Nephron (organoid): ENCODE measurements at regions not wholly inside any gene's neighbourhood (a gene's known extent, or its start where the extent isn't known, plus 50 kb on each side); places are given as distances from the start of the nearest gene placed in this dataset.
A peak's percentile ranks its signal among the peaks of the same experiment; 100 is the strongest.

ENCODE experiments used
- H3K27ac Mint-ChIP-seq, 3 experiments: 2 replicates each; pipeline ENCODE4 v1.8.0; 2020; ENCODE audit warnings: mixed read lengths in 3 of 3, mild to moderate bottlenecking in 2 of 3, moderate library complexity in 1 of 3
- H3K27me3 Mint-ChIP-seq: 2 replicates; pipeline ENCODE4 v1.8.0; 2021; ENCODE audit warnings: low read depth, mild to moderate bottlenecking, moderate library complexity, mixed read lengths
- H3K36me3 Mint-ChIP-seq: 2 replicates; pipeline ENCODE4 v1.8.0; 2020; ENCODE audit warnings: low read depth, mixed read lengths
- H3K4me1 Mint-ChIP-seq: 2 replicates; pipeline ENCODE4 v1.8.0; 2020; ENCODE audit warnings: mixed read lengths
- H3K4me3 Mint-ChIP-seq, 3 experiments: 2 replicates each; pipeline ENCODE4 v1.8.0; 2020; ENCODE audit warnings: mild to moderate bottlenecking in 3 of 3, mixed read lengths in 3 of 3, moderate library complexity in 2 of 3
- H3K9me3 Mint-ChIP-seq: 2 replicates; pipeline ENCODE4 v1.8.0; 2020; ENCODE audit warnings: mixed read lengths
- TF ChIP-seq, protein P1 (sequence below), 3 experiments: fragments of 200-600 bp; sonication (generic); IDR thresholded peaks; one replicate each; pipeline ENCODE4 v1.5.0; 2021; ENCODE audit warnings: antibody characterized with exemption in 3 of 3; ENCODE audit not compliant: unreplicated experiment in 3 of 3

DNA sequence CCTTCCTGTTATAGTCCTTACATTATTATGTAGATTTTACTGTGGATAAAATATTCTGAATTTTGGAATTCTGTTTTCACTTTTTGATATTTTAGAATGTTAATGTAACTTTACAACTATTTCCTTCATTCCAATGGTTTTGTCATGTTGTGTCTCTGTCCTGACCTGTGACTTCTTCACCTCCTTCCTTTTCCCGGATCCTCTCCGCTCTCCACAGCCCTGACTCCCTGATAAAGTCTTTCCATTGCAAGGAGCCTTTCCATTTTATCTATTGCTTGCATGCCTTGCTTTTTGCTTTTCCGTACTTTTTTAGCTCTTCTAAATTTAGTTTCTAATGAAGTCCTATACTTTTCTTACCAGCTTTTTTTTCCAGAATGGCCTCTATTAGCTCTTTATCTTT lies 117.6 kb upstream of the ARRDC3 start:
- no peaks in the 10 kb centered on the region for H3K9me3 Mint-ChIP-seq
- no peaks in the 10 kb centered on the region for H3K36me3 Mint-ChIP-seq
- H3K27ac Mint-ChIP-seq, result no peak overlapping the region
- peaks cover 4% of the 10 kb centered on the region for H3K4me1 Mint-ChIP-seq
- H3K27me3 Mint-ChIP-seq, result no peaks in the 10 kb centered on the region
- no peak overlapping the region for H3K4me3 Mint-ChIP-seq
- TF ChIP-seq, protein P1, sequence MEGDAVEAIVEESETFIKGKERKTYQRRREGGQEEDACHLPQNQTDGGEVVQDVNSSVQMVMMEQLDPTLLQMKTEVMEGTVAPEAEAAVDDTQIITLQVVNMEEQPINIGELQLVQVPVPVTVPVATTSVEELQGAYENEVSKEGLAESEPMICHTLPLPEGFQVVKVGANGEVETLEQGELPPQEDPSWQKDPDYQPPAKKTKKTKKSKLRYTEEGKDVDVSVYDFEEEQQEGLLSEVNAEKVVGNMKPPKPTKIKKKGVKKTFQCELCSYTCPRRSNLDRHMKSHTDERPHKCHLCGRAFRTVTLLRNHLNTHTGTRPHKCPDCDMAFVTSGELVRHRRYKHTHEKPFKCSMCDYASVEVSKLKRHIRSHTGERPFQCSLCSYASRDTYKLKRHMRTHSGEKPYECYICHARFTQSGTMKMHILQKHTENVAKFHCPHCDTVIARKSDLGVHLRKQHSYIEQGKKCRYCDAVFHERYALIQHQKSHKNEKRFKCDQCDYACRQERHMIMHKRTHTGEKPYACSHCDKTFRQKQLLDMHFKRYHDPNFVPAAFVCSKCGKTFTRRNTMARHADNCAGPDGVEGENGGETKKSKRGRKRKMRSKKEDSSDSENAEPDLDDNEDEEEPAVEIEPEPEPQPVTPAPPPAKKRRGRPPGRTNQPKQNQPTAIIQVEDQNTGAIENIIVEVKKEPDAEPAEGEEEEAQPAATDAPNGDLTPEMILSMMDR (IDR thresholded peaks at IDR 0.05; ENCODE audit: unreplicated experiment in 3 of 3), result no peak

DNA sequence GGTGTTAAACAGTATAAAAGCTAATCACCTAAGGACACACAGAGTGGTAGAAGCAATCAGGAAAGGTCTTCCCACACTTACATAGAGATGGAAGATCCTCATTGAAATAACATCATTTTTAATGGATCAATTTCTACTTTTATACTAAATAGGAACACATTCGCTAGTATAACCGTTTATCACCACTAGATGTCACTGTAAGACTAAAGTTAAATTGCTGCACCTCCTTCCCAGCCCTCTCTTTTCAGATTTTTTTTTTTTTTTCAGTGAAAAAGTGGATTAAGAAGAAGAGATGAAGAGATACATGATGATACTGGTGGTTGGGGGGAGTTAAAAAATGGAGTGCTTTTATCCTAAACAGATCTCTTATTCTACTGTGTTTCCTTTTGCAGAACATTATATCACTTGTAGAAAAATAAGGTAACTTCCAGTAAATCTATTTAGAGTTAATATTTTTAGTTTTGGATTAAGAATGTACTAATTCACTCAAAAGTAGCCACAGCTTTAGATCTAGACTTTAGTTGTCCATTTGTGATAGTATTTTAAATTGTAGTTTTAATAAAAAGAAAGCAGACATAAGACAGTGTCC lies 116.9 kb upstream of the ARRDC3 start:
- Mint-ChIP-seq H3K27me3 (no peaks in the 10 kb centered on the region), H3K36me3 (no peaks in the 10 kb centered on the region), H3K4me1 (peaks cover 4% of the 10 kb centered on the region), H3K4me3 (no peak overlapping the region), H3K27ac (no peak overlapping the region), H3K9me3 (no peaks in the 10 kb centered on the region)
- TF ChIP-seq, protein P1 (IDR thresholded peaks at IDR 0.05; ENCODE audit: unreplicated experiment in 3 of 3), result peak; percentile 72 to 77 (median 73)

- TF ChIP-seq, protein P1 (IDR thresholded peaks at IDR 0.05; ENCODE audit: unreplicated experiment in 3 of 3), result no peak
- Mint-ChIP-seq H3K4me3 (no peak overlapping the region), H3K27ac (no peak overlapping the region), H3K4me1 (no peaks in the 10 kb centered on the region), H3K36me3 (no peaks in the 10 kb centered on the region), H3K27me3 (no peaks in the 10 kb centered on the region), H3K9me3 (no peaks in the 10 kb centered on the region)
These were observed 112.6 kb upstream of the ARRDC3 start for GRCh38 chr5:91495699-91496098.

DNA sequence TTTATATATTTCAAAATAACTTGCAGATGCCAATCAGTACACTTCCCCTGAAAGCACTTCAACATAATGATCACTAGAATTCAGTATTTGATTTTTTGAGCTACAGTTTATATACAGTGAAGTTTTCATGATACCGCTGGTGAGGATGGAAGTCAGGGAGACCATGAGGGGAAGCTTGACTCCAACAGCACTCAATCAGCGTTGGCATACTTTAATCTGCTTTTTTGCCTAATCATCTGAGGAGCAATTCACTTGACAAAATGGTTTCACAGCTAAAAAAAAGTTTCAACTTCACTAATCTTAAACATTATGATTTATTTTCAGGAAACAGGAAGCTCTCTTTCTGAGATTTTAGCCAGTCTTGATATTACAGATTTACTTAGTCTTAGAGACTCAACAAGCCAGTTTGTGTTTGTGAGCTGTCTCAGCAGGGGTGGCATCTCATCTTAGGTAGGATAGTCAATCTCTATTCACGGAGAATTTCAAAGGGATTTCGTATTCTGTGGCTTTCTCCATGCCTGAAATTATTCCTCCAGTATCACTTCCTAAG lies 111.4 kb upstream of the ARRDC3 start:
- Mint-ChIP-seq H3K4me1 (no peaks in the 10 kb centered on the region), H3K36me3 (no peaks in the 10 kb centered on the region), H3K27me3 (no peaks in the 10 kb centered on the region), H3K9me3 (no peaks in the 10 kb centered on the region), H3K27ac (no peak overlapping the region), H3K4me3 (no peak overlapping the region)
- TF ChIP-seq, protein P1 (IDR thresholded peaks at IDR 0.05; ENCODE audit: unreplicated experiment in 3 of 3), result no peak

DNA sequence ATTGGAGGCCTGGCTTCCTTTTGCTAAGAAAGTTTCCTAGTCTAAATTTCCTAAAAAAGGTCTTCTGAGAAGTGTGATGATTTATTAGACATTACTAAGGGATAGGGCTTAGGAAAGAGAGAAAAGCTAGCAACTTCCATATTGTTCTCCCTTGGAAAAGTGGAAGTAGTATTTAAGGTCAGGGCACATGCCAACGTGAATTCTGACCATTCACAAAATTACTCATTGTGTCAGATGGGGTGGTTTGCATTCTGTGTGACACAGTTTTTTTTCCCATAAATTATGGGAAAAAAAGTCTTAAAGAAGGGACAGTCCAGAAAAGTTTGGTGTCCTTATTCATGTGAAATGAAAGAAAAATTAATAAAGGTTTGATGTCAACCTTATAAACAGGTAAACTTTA lies 110.0 kb upstream of the ARRDC3 start:
- H3K27ac Mint-ChIP-seq, result no peak overlapping the region
- no peaks in the 10 kb centered on the region for H3K9me3 Mint-ChIP-seq
- no peak overlapping the region for H3K4me3 Mint-ChIP-seq

More for the DNA sequence above, 110.0 kb upstream of the ARRDC3 start:
- Mint-ChIP-seq H3K36me3 (no peaks in the 10 kb centered on the region), H3K27me3 (no peaks in the 10 kb centered on the region), H3K4me1 (no peaks in the 10 kb centered on the region)
- TF ChIP-seq, protein P1 (IDR thresholded peaks at IDR 0.05; ENCODE audit: unreplicated experiment in 3 of 3), result no peak
